Activated CD8-positive, alpha-beta memory T cell treated with anti-CD3 and anti-CD28 coated beads, Interleukin-2, amount 50 U/mL, for 1 hour (primary cell): ENCODE measurements at regions not wholly inside any gene's neighbourhood (a gene's known extent, or its start where the extent isn't known, plus 50 kb on each side); places are given as distances from the start of the nearest gene placed in this dataset.
"Not testable (repeated sequence)": the region's sequence is repeated elsewhere in the genome, so short reads cannot be mapped to it uniquely, and the experiment has no call there.

Source experiments
- DNase-seq: peaks from one replicate; pipeline ENCODE4 v3.0.0-alpha.2; 2020; ENCODE audit errors: extremely low read depth

- no peak for DNase-seq
Observed at GRCh38 chr14:22252686-22253085, 336.3 kb downstream of the DAD1 start.

DNA sequence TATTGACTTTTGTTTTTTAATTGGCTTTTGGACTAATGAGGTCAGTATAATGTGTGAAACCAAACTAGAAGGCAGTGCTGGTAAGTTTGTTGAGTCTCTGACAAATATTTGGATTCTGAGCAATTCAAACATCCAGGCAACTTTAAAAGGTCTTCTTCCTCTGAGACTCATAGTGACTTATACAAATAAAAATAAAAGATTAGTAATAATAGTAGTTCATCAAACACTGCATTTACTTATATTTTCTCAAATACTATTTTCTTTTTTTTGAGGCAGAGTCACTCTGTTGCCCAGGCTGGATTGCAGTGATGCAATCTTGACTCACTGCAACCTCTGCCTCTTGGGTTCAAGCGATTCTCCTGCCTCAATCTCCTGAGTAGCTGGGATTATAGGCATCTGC is 337.9 kb downstream of the DAD1 start:
- no peak for DNase-seq

GRCh38 chr14:22249770-22250169 is 339.3 kb downstream of the DAD1 start:
- DNase-seq: no peak

GRCh38 chr14:22243971-22244581 is 344.9 kb downstream of the DAD1 start:
- no peak for DNase-seq

DNA sequence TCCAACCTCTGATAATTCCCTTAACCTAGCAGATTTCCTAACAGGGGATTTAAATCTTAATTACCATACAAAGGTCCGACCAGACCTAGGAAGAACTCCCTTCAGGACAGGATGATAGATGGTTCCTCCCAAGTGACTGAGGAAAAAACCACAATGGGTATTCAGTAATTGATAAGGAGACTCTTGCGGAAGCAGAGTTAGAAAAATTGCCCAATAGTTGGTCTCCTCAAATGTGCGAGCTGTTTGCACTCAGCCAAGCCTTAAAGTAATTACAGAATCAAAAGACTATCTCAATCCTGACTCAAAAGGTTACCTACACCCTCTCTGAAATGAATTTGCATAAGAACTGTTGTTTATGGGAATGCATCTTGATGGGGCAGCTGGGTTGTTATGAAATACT is 350.7 kb downstream of the DAD1 start:
- not testable (repeated sequence) for DNase-seq

- no peak for DNase-seq
Observed at GRCh38 chr14:22233377-22233776, 355.6 kb downstream of the DAD1 start.

- no peak for DNase-seq
Observed at GRCh38 chr14:22232933-22233332, 356.1 kb downstream of the DAD1 start.

- no peak for DNase-seq
Observed at GRCh38 chr14:22232486-22232885, 356.5 kb downstream of the DAD1 start.

GRCh38 chr14:22231018-22231417 is 358.0 kb downstream of the DAD1 start:
- DNase-seq: no peak

- DNase-seq: no peak
Observed at GRCh38 chr14:22230517-22230916, 358.5 kb downstream of the DAD1 start.

DNA sequence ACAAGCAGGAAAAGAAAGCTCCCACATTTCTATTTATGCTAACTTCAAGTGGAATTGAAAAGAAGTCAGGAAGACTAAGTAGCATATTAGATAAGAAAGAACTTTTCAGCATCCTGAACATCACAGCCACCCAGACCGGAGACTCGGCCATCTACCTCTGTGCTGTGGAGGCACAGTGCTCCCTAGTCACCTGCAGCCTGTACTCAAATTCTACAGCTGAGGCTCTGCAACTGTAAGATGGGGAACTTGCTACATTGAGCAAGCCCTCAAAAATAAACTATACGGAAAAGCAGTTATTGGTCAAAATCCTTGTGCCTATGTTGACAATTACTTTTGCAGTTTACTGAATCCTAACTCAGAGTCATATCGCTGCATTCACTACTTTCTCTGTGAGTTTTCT is 361.9 kb downstream of the DAD1 start:
- no peak for DNase-seq

DNA sequence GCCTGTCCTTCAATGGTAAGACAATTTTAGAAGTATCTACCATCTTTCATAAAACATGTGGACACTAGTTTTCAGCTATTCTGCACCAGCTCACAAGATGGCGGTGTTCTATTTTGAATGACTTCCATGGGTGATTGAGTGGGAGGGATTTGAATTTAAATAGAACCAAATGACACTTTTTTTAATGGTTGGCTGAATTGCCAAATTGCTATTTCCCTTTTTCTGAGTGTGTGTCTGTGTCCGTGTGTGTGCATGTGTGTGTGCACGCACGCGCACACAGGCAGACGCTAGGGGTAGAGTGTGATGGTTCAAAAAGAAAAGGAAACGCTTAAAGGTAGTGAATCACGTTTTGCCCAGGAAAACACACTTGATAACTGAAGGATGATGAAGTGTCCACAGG is 362.6 kb downstream of the DAD1 start:
- DNase-seq: no peak

DNA sequence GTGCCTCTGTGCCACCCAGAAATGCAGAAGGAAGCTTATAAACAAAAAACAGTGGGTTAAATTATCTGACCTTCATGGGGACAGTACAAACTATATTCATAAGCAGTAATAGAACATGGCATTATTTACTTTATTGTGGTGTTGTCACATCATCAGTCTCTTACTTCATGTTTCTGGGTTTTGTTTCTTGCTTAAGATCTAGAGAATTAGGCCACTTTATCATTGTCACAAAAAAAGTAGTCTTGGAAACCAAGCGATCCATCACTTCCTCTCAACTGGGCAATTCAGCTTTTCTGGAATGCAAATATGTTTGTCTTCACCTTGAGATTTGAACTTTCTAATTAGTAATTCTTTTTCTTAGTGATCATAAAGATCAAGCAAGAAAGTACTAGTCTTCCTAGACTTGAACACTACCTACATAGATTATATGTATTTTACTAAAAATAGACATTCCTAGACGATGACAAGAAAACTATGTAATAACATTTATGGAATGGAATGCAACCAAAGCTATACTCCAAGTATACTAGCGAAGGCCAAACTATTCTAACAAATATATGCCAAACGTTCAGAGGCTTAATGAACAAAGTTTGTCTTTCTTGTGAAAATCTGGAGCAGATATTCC is 363.4 kb downstream of the DAD1 start:
- no peak for DNase-seq

- DNase-seq: no peak
Observed at GRCh38 chr14:22221508-22221907, 367.5 kb downstream of the DAD1 start.

GRCh38 chr14:22220427-22220826 is 368.6 kb downstream of the DAD1 start:
- no peak for DNase-seq

GRCh38 chr14:22218728-22219127 is 370.3 kb downstream of the DAD1 start:
- DNase-seq: no peak

DNA sequence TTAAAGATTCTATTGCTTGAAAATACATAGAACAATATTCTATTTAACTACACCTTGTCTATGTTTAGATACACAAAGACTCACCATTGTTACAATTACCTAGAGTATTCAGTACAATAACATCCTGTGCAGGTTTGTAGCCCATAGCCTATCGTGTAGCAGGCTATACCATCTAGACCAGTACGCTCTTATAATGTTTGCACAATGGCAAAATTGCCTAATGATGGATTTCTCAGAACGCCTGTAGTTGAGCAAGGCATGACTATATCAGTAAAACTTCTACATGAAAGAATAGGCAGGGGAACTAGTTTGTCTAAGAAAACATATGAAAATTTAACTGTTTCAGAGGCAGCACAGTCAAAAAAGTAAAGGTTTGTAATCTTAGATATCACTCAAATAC is 375.9 kb downstream of the DAD1 start:
- no peak for DNase-seq

- no peak for DNase-seq
Observed at GRCh38 chr14:22210906-22211305, 378.1 kb downstream of the DAD1 start.

DNA sequence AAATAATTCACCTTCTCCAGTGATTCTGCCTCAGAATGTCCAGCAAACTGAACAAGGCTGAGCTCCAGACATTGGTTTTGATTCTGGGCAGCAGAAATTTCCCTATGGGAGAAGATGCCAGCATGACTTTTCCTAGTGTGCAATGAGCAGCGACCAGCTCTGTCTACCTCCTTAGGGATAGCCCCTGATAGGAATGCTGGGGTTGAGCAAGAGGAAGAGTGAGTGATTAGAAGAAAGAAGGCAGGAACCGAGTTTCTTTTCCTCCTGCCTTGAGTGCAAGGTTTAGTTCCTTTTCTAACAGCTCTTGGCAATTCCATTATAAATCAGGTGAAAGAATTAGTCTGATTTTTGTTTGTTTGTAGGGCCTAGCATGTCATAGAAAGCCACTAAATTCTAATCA is 379.0 kb downstream of the DAD1 start:
- no peak for DNase-seq

DNA sequence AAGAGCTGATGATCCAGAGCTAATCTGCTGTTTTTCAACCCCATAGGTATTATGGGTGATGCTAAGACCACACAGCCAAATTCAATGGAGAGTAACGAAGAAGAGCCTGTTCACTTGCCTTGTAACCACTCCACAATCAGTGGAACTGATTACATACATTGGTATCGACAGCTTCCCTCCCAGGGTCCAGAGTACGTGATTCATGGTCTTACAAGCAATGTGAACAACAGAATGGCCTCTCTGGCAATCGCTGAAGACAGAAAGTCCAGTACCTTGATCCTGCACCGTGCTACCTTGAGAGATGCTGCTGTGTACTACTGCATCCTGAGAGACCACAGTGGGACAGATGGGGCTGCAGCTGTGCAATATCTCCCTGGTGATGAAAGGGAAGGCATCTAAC is 386.0 kb downstream of the DAD1 start:
- no peak for DNase-seq

DNA sequence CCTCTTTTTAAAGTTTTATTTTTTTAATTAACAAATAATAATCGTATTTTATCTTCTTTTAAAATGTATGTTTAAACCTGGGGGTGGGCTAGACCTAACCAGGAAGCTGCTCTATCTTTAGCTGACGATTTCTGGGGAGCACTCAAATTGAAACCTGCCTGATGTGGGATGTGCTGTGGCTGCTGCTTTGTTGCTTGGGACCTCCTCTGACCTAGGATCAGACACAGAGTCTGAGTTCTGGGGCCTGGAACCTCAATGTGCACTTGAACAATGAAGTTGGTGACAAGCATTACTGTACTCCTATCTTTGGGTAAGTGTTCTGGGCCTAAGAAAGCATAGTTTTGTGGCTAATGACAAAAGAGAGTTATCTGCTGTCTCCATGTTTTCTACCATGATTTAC is 386.7 kb downstream of the DAD1 start:
- DNase-seq: no peak

- DNase-seq: no peak
Observed at GRCh38 chr14:22200977-22201605, 387.9 kb downstream of the DAD1 start.

DNA sequence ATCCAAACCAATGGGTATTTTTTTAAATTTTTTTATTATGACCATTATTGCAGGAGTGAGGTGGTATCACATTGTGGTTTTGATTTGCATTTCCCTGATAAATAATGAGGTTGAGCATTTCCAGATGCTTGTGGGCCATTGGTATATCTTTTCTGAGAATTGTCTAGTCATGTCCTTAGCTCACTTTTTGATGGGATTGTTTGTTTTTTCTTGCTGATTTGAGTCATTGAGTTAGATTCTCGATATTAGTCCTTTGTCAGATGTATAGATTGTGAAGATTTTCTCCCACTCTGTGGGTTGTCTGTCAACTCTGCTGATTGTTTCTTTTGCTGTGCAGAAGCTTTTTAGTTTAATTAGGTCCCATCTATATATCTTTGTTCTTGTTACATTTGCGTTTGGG is 388.9 kb downstream of the DAD1 start:
- not testable (repeated sequence) for DNase-seq

GRCh38 chr14:22194664-22195063 is 394.4 kb downstream of the DAD1 start:
- DNase-seq: no peak
